MM.1S (cell line): ENCODE measurements at regions not wholly inside any gene's neighbourhood (a gene's known extent, or its start where the extent isn't known, plus 50 kb on each side); places are given as distances from the start of the nearest gene placed in this dataset.

Source experiments
- DNase-seq: peaks from one replicate; pipeline ENCODE4 v3.0.0-alpha.2; 2015
- H2AFZ ChIP-seq: fragments of 300-600 bp; sonication (generic); 2 replicates; pipeline ENCODE4 v1.6.0; 2016; ENCODE audit warnings: antibody characterized with exemption, low read length
- H3F3A ChIP-seq: fragments of 300-600 bp; sonication (generic); 2 replicates; pipeline ENCODE4 v1.6.1; 2016; ENCODE audit warnings: mild to moderate bottlenecking, antibody characterized with exemption, low read length, moderate library complexity, mixed read lengths; ENCODE audit not compliant: insufficient read depth
- H3K27ac ChIP-seq: fragments of 300-600 bp; sonication (generic); 2 replicates; pipeline ENCODE4 v1.5.1; 2016; ENCODE audit warnings: mild to moderate bottlenecking, low read length
- H3K27me3 ChIP-seq: fragments of 300-600 bp; sonication (generic); replicated peaks from 2 replicates; pipeline ENCODE4 v1.6.0; 2016; ENCODE audit warnings: low read length; ENCODE audit not compliant: insufficient read depth
- H3K36me3 ChIP-seq: fragments of 300-600 bp; sonication (generic); replicated peaks from 2 replicates; pipeline ENCODE4 v1.6.1; 2016; ENCODE audit warnings: mild to moderate bottlenecking, low read length, mixed read lengths; ENCODE audit not compliant: insufficient read depth
- H3K4me1 ChIP-seq: fragments of 300-600 bp; sonication (generic); 2 replicates; pipeline ENCODE4 v1.6.1; 2016; ENCODE audit warnings: low read length, mixed read lengths
- H3K4me2 ChIP-seq: fragments of 300-600 bp; sonication (generic); 2 replicates; pipeline ENCODE4 v1.6.0; 2016; ENCODE audit warnings: low read depth, low read length
- H3K4me3 ChIP-seq: fragments of 300-600 bp; sonication (generic); 2 replicates; pipeline ENCODE4 v1.5.1; 2016; ENCODE audit warnings: low read length, mixed read lengths
- H3K79me2 ChIP-seq: fragments of 300-600 bp; sonication (generic); 2 replicates; pipeline ENCODE4 v1.6.1; 2016; ENCODE audit warnings: mixed run types, low read length, mixed read lengths
- H3K9ac ChIP-seq: fragments of 300-600 bp; sonication (generic); 2 replicates; pipeline ENCODE4 v1.6.1; 2016; ENCODE audit warnings: low read length, mixed read lengths
- H3K9me2 ChIP-seq: fragments of 300-600 bp; sonication (generic); replicated peaks from 2 replicates; pipeline ENCODE4 v1.6.1; 2016; ENCODE audit warnings: mild to moderate bottlenecking, low read length, mixed read lengths; ENCODE audit not compliant: insufficient read depth
- H3K9me3 ChIP-seq: fragments of 300-600 bp; sonication (generic); replicated peaks from 2 replicates; pipeline ENCODE4 v1.6.1; 2016; ENCODE audit warnings: mild to moderate bottlenecking, low read length, mixed read lengths; ENCODE audit not compliant: insufficient read depth
- H4K20me1 ChIP-seq: fragments of 300-600 bp; sonication (generic); 2 replicates; pipeline ENCODE4 v1.6.1; 2016; ENCODE audit warnings: mild to moderate bottlenecking, low read length, moderate library complexity, mixed read lengths; ENCODE audit not compliant: insufficient read depth
- CTCF ChIP-seq: fragments of 300-600 bp; sonication (generic); IDR thresholded peaks from 2 replicates; pipeline ENCODE4 v1.5.1; 2016; ENCODE audit warnings: antibody characterized with exemption, low read length, mixed read lengths
- EZH2 ChIP-seq: fragments of 300-600 bp; sonication (generic); optimal IDR thresholded peaks from 2 replicates; pipeline ENCODE3; 2017; ENCODE audit warnings: low read depth, mild to moderate bottlenecking, antibody characterized with exemption, low read length, mixed read lengths
- EZH2phosphoT487 ChIP-seq: fragments of 300-600 bp; sonication (generic); IDR thresholded peaks from 2 replicates; pipeline ENCODE4 v1.6.1; 2018; ENCODE audit warnings: antibody characterized with exemption, low read length

DNA sequence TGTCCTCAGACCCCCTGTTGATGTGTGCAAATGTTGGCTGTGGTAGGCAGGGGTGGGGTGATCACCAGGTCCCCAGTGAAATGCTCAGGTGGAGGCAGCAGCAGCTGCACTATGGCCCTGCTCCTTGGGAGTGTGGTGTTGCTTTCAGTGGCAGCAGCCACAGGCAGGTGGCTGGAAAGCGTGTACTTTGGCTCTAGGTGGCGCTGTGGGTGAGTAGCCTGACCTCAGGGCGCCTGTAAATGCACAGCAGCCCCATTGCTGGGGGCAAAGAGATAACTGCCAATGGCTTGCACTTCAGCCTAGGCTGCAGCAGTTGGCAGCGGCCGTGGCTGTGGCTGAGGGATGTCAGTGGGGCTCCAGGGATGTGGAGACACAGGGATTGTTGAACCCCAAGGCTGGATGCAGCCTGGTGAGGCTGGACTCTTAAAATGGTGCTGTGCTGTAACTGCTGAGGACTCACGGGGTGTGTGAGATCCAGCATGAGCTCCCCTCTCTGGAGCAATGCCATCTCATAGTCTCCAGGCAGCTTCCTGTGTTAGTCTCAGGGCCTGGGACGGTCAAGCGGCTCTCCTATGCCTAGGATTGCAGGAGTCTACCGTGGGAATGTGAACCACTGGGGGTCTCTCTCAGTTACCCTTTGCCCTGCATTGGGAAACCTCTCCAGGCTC lies 421.7 kb upstream of the HTR2C start:
- H3K4me3 ChIP-seq = no peak overlapping the region
- H4K20me1 ChIP-seq = no peaks in the 10 kb centered on the region

DNA sequence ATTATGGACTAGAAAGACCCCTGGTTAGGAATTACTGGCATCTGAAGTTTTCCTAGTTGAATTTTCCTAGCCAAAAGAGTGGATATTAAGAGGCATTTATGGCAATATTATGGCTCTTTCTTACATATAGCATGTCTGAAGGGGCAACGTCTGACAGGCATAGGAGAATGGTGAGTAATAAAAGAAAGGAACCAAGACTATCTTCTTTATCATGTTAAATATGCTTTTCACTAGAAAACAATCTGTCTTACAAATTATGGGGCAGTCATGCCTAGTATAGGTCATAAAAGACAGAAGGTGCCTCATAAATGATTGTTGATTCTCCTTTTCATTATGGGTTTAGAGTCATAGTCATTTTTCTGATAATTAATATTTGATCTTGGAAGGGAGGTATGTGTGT lies 431.1 kb upstream of the HTR2C start:
- Histone ChIP-seq H3K9ac (no peak overlapping the region), H3K79me2 (no peaks in the 10 kb centered on the region), H3K27ac (no peak overlapping the region), H2AFZ (no peak overlapping the region), H4K20me1 (no peaks in the 10 kb centered on the region), H3K36me3 (no peaks in the 10 kb centered on the region), H3K4me3 (no peak overlapping the region), H3K4me2 (no peak overlapping the region), H3F3A (no peaks in the 10 kb centered on the region), H3K27me3 (no peaks in the 10 kb centered on the region), H3K9me2 (no peaks in the 10 kb centered on the region), H3K9me3 (no peaks in the 10 kb centered on the region), H3K4me1 (no peaks in the 10 kb centered on the region)
- no peak for DNase-seq
- no peak for TF ChIP-seq EZH2
- TF ChIP-seq CTCF = no peak
- TF ChIP-seq EZH2phosphoT487 = no peak

More for the DNA sequence above, 421.7 kb upstream of the HTR2C start:
- Histone ChIP-seq H3F3A (no peaks in the 10 kb centered on the region; the same call in 1 of the 2 replicates), H3K9me3 (no peaks in the 10 kb centered on the region), H3K27me3 (no peaks in the 10 kb centered on the region), H3K9ac (no peak overlapping the region), H3K79me2 (no peaks in the 10 kb centered on the region), H3K4me1 (no peaks in the 10 kb centered on the region), H3K9me2 (no peaks in the 10 kb centered on the region), H3K36me3 (no peaks in the 10 kb centered on the region), H3K27ac (no peak overlapping the region), H2AFZ (no peak overlapping the region), H3K4me2 (no peak overlapping the region)
- no peak for DNase-seq
- TF ChIP-seq CTCF (peak; percentile 37), EZH2 (no peak)

DNA sequence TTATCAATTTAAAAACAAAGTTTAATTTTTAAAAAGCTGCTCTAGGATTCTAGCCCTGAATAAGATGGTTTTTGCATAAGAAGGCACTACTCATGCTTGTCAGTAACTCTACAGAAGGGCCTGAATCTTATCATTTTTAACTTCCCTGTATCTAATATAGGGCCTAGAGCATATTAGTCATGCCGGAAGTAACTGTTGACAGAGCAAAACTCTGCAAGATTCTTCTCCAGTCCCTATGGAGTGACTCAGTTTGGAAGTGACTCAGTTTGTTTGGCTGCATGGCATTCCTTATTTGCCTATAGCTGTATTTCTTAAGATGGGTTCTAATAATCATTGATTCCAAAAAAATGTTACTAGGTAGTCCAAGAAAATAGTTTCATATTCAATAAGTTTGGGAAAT lies 431.8 kb upstream of the HTR2C start:
- H3K27me3 ChIP-seq = no peaks in the 10 kb centered on the region
- H3F3A ChIP-seq = no peaks in the 10 kb centered on the region
- no peak for TF ChIP-seq EZH2
- TF ChIP-seq EZH2phosphoT487 = no peak
- TF ChIP-seq CTCF = no peak
- H3K4me1 ChIP-seq = no peaks in the 10 kb centered on the region
- no peaks in the 10 kb centered on the region for H3K36me3 ChIP-seq
- DNase-seq = no peak
- H2AFZ ChIP-seq = no peak overlapping the region
- H3K9me2 ChIP-seq = no peaks in the 10 kb centered on the region
- H3K9me3 ChIP-seq = no peaks in the 10 kb centered on the region
- no peaks in the 10 kb centered on the region for H3K79me2 ChIP-seq
- H3K27ac ChIP-seq = no peak overlapping the region
- no peak overlapping the region for H3K4me2 ChIP-seq
- no peaks in the 10 kb centered on the region for H4K20me1 ChIP-seq
- no peak overlapping the region for H3K4me3 ChIP-seq
- H3K9ac ChIP-seq = no peak overlapping the region
